HTR-8/SVneo (cell line): ENCODE measurements at regions not wholly inside any gene's neighbourhood (a gene's known extent, or its start where the extent isn't known, plus 50 kb on each side); places are given as distances from the start of the nearest gene placed in this dataset.
"Not testable (repeated sequence)": the region's sequence is repeated elsewhere in the genome, so short reads cannot be mapped to it uniquely, and the experiment has no call there.

ENCODE experiments used
- DNase-seq: peaks from one replicate; pipeline ENCODE4 v3.0.0; 2011; ENCODE audit warnings: low spot score, mixed read lengths; ENCODE audit not compliant: insufficient read length
- FAIRE-seq: peaks from 2 replicates; lab custom pipeline; 2011; peaks lifted over from hg19 to GRCh38; lab: Jason Lieb, UNC

GRCh38 chr4:77493829-77494551 is 111.6 kb upstream of the CXCL13 start:
- FAIRE-seq, result no peak
- DNase-seq, result no peak

- FAIRE-seq, result no peak
Measured at GRCh38 chr4:77496457-77496856, 109.2 kb upstream of the CXCL13 start.

GRCh38 chr4:77500801-77501200 is 104.8 kb upstream of the CXCL13 start:
- peak; percentile 11 for DNase-seq
- FAIRE-seq, result no peak

More at GRCh38 chr4:77496457-77496856, 109.2 kb upstream of the CXCL13 start:
- DNase-seq, result no peak

GRCh38 chr4:77501240-77501639 is 104.4 kb upstream of the CXCL13 start:
- DNase-seq, result no peak
- FAIRE-seq, result no peak

- FAIRE-seq (no peak), DNase-seq (no peak)
Measured at GRCh38 chr4:77501851-77502250, 103.8 kb upstream of the CXCL13 start.

GRCh38 chr4:77504407-77504806 is 101.2 kb upstream of the CXCL13 start:
- FAIRE-seq (no peak), DNase-seq (no peak)

- no peak for DNase-seq
- no peak for FAIRE-seq
Measured at GRCh38 chr4:77505275-77505957, 100.2 kb upstream of the CXCL13 start.

GRCh38 chr4:77505958-77506319 is 99.7 kb upstream of the CXCL13 start:
- DNase-seq (no peak), FAIRE-seq (no peak)

- no peak for FAIRE-seq
Measured at GRCh38 chr4:77510367-77510766, 95.3 kb upstream of the CXCL13 start.

GRCh38 chr4:77525538-77525937 is 80.1 kb upstream of the CXCL13 start:
- FAIRE-seq (no peak), DNase-seq (no peak)

More at GRCh38 chr4:77510367-77510766, 95.3 kb upstream of the CXCL13 start:
- no peak for DNase-seq

- DNase-seq, FAIRE-seq: not testable (repeated sequence)
Measured at GRCh38 chr4:77527900-77528299, 77.7 kb upstream of the CXCL13 start.

GRCh38 chr4:77538144-77538543 is 67.5 kb upstream of the CXCL13 start:
- FAIRE-seq (no peak), DNase-seq (peak; percentile 6)

- FAIRE-seq (no peak), DNase-seq (no peak)
Measured at GRCh38 chr4:77538574-77539157, 67.0 kb upstream of the CXCL13 start.
